ENCODE measurements at regions not wholly inside any gene's neighbourhood (a gene's known extent, or its start where the extent isn't known, plus 50 kb on each side); places are given as distances from the start of the nearest gene placed in this dataset.
"Not testable (repeated sequence)": the region's sequence is repeated elsewhere in the genome, so short reads cannot be mapped to it uniquely, and the experiment has no call there.

DNA sequence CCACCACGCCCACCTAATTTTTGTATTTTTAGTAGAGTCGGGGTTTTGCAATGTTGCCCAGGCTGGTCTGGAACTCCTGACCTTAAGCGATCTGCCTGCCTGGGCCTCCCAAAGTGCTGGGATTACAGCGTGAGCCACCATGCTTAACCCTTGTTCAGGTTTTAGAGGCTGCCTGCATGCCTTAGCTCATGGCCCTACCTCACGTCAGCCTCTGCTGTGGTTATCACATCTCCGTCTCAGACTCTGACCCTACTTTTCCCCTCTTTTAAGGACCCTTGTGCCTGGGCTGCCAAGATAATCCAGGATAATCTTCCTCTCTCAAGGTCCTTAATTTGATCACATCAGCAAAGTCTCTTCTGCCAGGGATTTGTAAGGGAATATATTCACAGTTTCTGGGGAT lies 98.2 kb upstream of the PMAIP1 start:
- DNase-seq (ENCODE audit: low read depth in 1 of 2, low spot score in 1 of 2) = no peak

- DNase-seq (ENCODE audit: low read depth in 1 of 2, low spot score in 1 of 2) = no peak
Observed at GRCh38 chr18:59800897-59801296, 98.9 kb upstream of the PMAIP1 start.

DNA sequence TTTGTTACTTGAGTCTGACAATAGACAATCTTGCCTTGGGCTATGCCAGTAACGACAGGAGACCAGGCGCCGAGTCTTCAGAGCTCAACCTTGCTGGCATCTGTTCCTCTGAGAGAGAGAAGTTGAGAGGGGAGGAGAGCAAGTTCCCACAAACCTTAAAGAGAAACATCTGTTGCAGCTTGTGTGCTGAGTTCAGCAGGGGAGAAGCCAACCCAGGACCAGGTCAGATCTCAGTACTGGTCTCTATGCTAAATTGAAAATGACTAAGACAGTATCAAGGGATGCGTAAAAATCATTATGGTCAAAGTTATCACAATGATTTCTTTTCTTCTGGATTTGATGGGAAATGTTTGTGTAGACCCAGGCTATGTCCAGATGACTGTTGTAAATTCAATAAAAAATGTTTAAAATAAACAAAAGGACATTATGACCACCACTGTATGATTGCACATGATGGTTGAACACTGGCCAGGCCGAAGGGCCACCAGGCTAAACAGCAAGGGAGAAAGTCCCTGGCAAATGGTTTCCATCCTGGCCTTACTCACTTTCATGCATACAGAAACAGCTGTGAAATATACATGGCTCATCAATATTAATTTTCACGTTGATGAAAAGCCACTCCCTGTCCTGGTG lies 100.3 kb upstream of the PMAIP1 start:
- DNase-seq (ENCODE audit: low read depth in 1 of 2, low spot score in 1 of 2) = no peak

DNA sequence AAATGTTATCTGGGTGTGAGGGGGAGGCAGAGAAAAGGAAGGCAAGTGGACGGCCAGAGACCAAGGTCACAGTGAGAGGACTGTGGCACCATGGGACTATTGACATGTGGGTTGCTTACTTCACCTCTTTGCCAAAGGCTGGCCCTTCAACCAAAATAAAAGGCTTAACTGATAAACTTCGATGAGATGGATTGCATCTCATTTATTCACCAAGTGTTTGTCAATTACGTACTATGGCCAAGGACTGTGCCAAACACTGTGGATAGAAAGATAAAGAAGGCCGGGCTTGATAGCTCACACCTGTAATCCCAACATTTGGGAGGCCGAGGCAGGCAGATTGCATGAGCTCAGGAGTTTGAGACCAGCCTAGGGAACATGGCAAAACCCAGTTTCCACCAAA lies 98.7 kb upstream of the CCBE1 start:
- no peak for DNase-seq (ENCODE audit: low read depth in 1 of 2, low spot score in 1 of 2)

DNA sequence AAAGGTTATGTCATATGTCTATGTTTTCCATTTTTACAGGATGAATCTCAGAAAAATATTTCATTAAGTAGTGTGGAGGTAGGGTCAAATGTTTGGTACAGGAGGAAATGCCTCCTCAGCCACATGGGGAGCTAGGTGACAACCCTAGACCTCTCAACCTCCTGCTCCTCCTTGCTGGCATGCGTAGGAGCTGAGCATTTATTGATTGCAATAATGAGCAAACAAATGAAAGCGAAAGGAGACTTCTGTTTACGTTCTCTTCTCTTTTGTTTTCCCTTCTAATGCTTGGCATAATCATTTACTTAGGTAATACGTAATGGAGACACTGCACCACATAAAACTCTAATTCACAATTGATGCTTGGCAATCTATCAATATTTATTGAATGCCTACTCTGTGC lies 95.1 kb upstream of the CCBE1 start:
- DNase-seq (ENCODE audit: low read depth in 1 of 2, low spot score in 1 of 2) = no peak

GRCh38 chr18:59790346-59790936 lies 93.2 kb upstream of the CCBE1 start:
- not testable (repeated sequence) for DNase-seq (ENCODE audit: low read depth in 1 of 2, low spot score in 1 of 2)

DNA sequence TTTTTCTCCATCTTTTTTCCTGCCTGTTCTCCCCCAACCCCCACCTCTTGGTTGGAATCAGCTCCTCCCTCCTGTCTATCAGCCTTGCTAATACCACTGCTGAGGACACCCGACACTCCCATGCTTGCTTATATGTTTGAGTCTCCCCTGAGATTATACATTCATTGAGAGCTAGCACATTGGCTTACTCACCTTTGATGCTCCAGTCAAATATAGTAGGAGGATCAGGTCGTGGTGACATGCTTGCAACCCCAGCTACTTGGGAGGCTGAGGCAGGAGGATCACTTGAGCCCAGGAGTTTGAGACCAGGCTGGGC lies 91.5 kb upstream of the CCBE1 start:
- DNase-seq (ENCODE audit: low read depth in 1 of 2, low spot score in 1 of 2) = no peak

DNA sequence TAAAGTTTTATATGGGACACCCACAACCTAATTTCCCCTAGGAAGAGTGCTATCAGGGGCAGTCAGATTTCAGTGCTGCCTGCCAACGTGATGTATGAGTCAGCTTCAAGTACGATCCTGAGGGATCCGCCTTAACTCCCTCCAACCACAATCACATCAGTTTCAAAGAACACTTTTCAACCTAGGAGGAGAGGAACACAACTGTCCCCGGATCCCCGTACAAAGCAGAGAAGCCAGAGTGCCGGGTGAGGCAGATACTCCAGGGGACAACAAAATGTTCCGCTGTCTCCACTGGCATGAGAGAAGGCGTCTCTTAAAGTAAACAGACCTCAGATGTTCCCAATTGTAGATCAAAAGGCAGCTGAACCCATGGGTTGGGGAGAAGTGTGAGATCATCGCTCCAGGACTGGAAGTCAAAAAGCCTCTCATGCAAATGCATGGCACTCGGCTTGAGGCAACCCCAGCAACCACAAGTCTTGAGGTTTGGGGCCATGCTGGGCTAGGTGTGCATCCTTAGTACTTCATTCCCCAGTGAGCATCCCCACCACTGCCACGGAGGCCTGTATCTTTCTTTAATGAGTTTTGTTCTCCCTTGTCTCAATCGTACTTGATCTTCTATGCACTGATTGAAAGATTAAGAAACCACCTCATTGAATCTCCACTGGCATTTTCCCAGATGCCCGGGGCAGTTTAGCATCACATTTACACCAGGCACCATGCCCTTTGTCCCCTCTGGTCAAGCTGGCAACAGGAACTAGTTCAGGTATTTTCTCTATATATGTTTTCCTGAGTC lies 91.0 kb upstream of the CCBE1 start:
- DNase-seq (ENCODE audit: low read depth in 1 of 2, low spot score in 1 of 2) = no peak

DNA sequence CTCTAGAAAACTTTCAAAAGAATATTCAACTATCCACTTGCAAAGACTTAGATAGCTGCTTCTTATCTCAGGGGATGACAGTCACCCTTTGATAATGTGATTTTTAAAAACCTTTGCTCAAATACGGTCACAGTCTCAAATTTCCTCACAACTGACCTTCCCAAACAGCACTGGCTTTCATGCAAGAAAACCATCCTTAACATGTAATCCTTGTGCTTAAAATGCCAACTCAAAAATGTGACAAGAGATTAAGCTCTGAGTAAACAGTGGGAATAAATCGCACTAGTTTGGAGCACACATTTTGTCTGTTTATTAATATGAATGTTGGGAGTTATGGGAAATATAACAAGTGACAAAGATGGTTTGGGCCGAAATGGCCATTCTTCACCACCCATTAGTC lies 87.5 kb upstream of the CCBE1 start:
- DNase-seq (ENCODE audit: low read depth in 1 of 2, low spot score in 1 of 2) = no peak

DNA sequence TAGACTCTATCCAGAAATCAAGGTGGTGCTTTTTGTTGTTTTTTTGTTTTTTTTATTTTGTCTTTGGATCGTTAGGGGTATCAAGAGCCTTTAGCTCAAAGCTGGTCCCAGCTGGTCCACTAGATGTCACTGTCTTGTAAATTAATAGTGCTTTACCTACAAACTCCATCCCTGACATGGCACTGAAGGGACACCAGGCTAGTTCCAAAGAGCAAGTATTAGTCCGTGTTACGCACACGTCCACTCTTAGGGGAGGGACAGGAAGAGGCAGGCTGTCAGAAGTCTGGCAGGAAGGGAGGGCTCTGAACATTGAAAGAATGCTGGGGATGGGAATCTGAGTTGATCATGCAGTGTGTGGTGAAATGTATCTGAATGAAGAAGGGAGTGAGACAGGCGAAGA lies 85.9 kb upstream of the CCBE1 start:
- DNase-seq (ENCODE audit: low read depth in 1 of 2, low spot score in 1 of 2) = no peak

- DNase-seq (ENCODE audit: low read depth in 1 of 2, low spot score in 1 of 2) = no peak
Observed at GRCh38 chr18:59779979-59780378, 82.8 kb upstream of the CCBE1 start.

DNA sequence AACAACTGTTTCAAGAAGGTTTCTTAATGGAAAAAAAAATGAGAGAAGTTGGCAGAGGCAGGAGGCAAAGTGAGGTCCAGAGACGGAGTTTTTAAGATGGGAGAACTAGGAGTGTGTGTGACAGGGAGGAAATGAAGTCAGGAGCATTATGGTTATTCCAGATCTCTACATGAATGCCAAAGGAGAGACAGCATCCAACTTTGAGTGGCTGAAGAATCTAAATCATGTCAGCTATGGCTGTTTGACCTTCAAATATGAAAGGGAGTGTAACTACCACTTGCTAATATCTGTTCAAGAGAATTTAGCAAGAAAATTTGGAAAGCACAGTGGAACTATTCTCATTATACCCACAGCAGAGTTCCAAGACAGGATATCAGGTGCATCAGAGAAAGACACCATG lies 81.2 kb upstream of the CCBE1 start:
- DNase-seq (ENCODE audit: low read depth in 1 of 2, low spot score in 1 of 2) = no peak

DNA sequence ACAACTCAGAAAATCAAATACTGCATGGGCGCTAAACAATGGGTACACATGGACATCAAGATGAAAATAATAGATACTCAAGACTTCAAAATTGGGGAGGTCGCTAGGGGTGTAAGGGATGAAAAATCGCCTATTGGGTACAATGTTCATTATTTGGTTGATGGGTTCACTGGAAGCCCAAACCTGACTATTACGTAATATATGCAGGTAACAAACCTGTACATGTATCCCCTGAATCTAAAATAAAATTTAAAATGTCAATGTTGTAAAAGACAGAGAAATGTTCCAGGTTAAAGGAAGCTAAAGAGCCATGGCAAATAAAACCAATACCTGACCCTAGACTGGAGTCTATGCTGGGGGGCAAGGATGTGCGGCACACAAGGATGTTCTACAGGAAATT lies 80.4 kb upstream of the CCBE1 start:
- DNase-seq (ENCODE audit: low read depth in 1 of 2, low spot score in 1 of 2) = no peak

DNA sequence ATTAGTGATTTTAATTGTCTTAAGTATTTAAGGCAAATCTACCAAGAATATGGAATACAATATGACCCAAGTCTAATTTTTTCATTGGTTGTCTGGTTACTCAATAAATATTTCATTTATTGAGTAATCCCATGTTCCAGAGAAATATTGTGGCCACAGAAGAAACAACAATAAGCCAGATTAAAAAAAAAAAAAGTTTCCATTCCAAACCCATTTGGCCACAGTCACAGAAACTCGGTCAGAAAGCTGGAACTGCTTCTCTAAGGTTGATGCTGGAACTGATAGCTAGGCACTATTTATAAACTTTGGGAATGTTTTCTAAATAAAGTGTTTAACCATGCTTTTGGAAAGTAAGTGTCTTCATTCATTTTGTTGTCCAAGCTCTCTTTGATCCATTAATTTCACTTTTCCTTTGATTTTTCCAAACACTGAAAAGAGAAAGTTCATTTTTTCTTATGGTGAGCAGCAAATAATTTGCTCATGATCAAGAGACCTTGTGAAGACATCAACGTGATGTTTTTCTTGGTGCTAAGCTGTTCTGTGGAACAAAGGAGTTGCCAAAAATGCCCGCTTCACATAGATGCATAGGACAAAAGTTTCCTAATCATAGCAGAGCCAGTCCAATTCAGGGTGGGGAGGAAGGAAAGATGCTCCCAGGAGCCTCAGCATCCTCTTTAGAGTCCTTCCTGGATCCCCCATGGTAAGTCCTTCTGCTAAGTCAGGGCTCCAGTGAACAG lies 72.1 kb upstream of the CCBE1 start:
- DNase-seq (ENCODE audit: low read depth in 1 of 2, low spot score in 1 of 2) = no peak

- DNase-seq (ENCODE audit: low read depth in 1 of 2, low spot score in 1 of 2) = no peak
Observed at GRCh38 chr18:59768409-59768808, 71.2 kb upstream of the CCBE1 start.

- no peak for DNase-seq (ENCODE audit: low read depth in 1 of 2, low spot score in 1 of 2)
Observed at GRCh38 chr18:59767732-59768131, 70.5 kb upstream of the CCBE1 start.

DNA sequence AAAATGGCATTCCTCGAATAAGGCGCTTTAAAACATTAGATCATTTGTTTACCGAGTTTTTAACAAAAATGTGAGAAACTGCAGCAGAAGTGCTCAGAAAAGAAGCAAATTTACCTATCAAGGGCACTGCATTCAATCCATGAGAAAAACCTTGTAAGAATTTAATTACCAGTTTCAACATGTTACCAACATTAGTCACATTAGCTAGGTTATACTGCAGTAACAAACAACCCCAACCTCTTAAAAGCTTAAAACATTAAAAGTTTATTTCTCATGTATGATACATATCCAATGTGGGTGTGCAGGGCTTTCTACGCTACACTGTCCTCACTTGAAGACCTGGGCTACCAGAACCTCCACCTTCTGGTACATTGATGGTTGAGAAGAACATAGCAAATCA lies 68.1 kb upstream of the CCBE1 start:
- DNase-seq (ENCODE audit: low read depth in 1 of 2, low spot score in 1 of 2) = no peak

DNA sequence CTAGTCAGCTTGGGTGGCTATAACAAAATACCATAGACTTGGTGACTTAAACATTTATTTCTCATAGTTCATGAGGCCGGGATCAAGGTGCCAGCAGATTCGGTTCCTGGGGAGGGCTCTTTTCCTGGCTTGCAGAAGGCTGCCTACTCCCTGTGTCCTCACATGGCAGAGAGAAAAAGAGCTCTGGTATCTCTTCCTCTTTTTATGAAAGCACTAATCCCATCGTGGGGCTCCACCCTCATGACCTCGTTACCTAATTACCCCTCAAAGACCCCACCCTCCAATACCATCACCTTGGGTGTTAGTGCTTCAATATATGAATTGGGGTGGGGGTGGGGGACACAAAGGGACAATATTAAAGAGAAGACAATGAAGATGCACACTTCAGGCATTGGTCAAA lies 67.1 kb upstream of the CCBE1 start:
- no peak for DNase-seq (ENCODE audit: low read depth in 1 of 2, low spot score in 1 of 2)

GRCh38 chr18:59763541-59764136 lies 66.4 kb upstream of the CCBE1 start:
- no peak for DNase-seq (ENCODE audit: low read depth in 1 of 2, low spot score in 1 of 2)

- no peak for DNase-seq (ENCODE audit: low read depth in 1 of 2, low spot score in 1 of 2)
Observed at GRCh38 chr18:59760619-59761600, 63.7 kb upstream of the CCBE1 start.

GRCh38 chr18:59760212-59760611 lies 63.0 kb upstream of the CCBE1 start:
- no peak for DNase-seq (ENCODE audit: low read depth in 1 of 2, low spot score in 1 of 2)

Measured in activated CD4-positive, alpha-beta T cell treated with anti-CD3 and anti-CD28 coated beads, Interleukin-2, amount 50 U/mL, for 24 hours (primary cell).